Brain microvascular endothelial cell (primary cell): ENCODE measurements at regions not wholly inside any gene's neighbourhood (a gene's known extent, or its start where the extent isn't known, plus 50 kb on each side); places are given as distances from the start of the nearest gene placed in this dataset.

Experiments used
- DNase-seq: peaks from one replicate; pipeline ENCODE4 v3.0.0-alpha.2; 2020
- H3K27ac ChIP-seq: fragments of 250-450 bp; sonication (Bioruptor Pico); 2 replicates; pipeline ENCODE4 v1.5.1; 2020; ENCODE audit warnings: mild to moderate bottlenecking, moderate library complexity
- H3K27me3 ChIP-seq: fragments of 250-450 bp; sonication (Bioruptor Pico); replicated peaks from 2 replicates; pipeline ENCODE4 v1.5.1; 2020; ENCODE audit warnings: mild to moderate bottlenecking
- H3K36me3 ChIP-seq: fragments of 250-450 bp; sonication (Bioruptor Pico); replicated peaks from 2 replicates; pipeline ENCODE4 v1.5.1; 2020; ENCODE audit warnings: mild to moderate bottlenecking
- H3K4me3 ChIP-seq: 2 replicates; pipeline ENCODE4 v1.5.1; 2011; ENCODE audit warnings: low read depth, mild to moderate bottlenecking, control low read depth, low read length, moderate library complexity
- CTCF ChIP-seq: IDR thresholded peaks from 2 replicates; pipeline ENCODE4 v1.5.1; 2011; ENCODE audit warnings: low read depth, mild to moderate bottlenecking, moderate library complexity, low read length, control low read depth, inconsistent platforms; ENCODE audit errors: missing control alignments
- in situ Hi-C: cut with HindIII; loops from 2 replicates; pipeline ENCODE4 v1.10.0; 2017; ENCODE audit warnings: low sequenced_read_pairs, low pct_ligation_motif_present

GRCh38 chr9:1269533-1270315 is 219.6 kb downstream of the DMRT2 start:
- H3K27ac ChIP-seq: no peak overlapping the region
- no peak overlapping the region for H3K4me3 ChIP-seq
- no peaks in the 10 kb centered on the region for H3K36me3 ChIP-seq
- no peak for DNase-seq
- in situ Hi-C loops: no loop called here
- no peaks in the 10 kb centered on the region for H3K27me3 ChIP-seq
- TF ChIP-seq CTCF: no peak

GRCh38 chr9:1271367-1271766 is 221.2 kb downstream of the DMRT2 start:
- no peak for DNase-seq
- Histone ChIP-seq H3K36me3 (no peaks in the 10 kb centered on the region), H3K4me3 (no peak overlapping the region), H3K27me3 (no peaks in the 10 kb centered on the region), H3K27ac (no peak overlapping the region)
- in situ Hi-C loops: no loop called here
- TF ChIP-seq CTCF: no peak

GRCh38 chr9:1271786-1272185 is 221.6 kb downstream of the DMRT2 start:
- DNase-seq: no peak

GRCh38 chr9:1272488-1272887 is 222.3 kb downstream of the DMRT2 start:
- Histone ChIP-seq H3K27me3 (no peaks in the 10 kb centered on the region), H3K36me3 (no peaks in the 10 kb centered on the region), H3K27ac (no peak overlapping the region), H3K4me3 (no peak overlapping the region)
- no peak for TF ChIP-seq CTCF
- in situ Hi-C loops: no loop called here
- DNase-seq: no peak

More at GRCh38 chr9:1271786-1272185, 221.6 kb downstream of the DMRT2 start:
- Histone ChIP-seq H3K27me3 (no peaks in the 10 kb centered on the region), H3K36me3 (no peaks in the 10 kb centered on the region), H3K4me3 (no peak overlapping the region), H3K27ac (no peak overlapping the region)
- in situ Hi-C loops: no loop called here
- no peak for TF ChIP-seq CTCF

GRCh38 chr9:1273859-1274258 is 223.7 kb downstream of the DMRT2 start:
- Histone ChIP-seq H3K4me3 (no peak overlapping the region), H3K36me3 (no peaks in the 10 kb centered on the region), H3K27ac (no peak overlapping the region), H3K27me3 (no peaks in the 10 kb centered on the region)
- DNase-seq: no peak
- in situ Hi-C loops: no loop called here
- no peak for TF ChIP-seq CTCF

GRCh38 chr9:1274334-1274733 is 224.2 kb downstream of the DMRT2 start:
- Histone ChIP-seq H3K4me3 (no peak overlapping the region), H3K27ac (no peak overlapping the region), H3K27me3 (no peaks in the 10 kb centered on the region), H3K36me3 (no peaks in the 10 kb centered on the region)
- no peak for TF ChIP-seq CTCF
- in situ Hi-C loops: no loop called here
- no peak for DNase-seq
